VCaP (cell line): ENCODE measurements at regions not wholly inside any gene's neighbourhood (a gene's known extent, or its start where the extent isn't known, plus 50 kb on each side); places are given as distances from the start of the nearest gene placed in this dataset.
"Not testable (repeated sequence)": the region's sequence is repeated elsewhere in the genome, so short reads cannot be mapped to it uniquely, and the experiment has no call there.

Experiments
- H3K27ac ChIP-seq: fragments of 450-650 bp; 2 replicates; pipeline ENCODE4 v1.5.1; 2017
- TF ChIP-seq, protein P1 (sequence below): fragments of 450-650 bp; conservative IDR thresholded peaks from 2 replicates; pipeline ENCODE4 v1.5.1; 2017; ENCODE audit warnings: mild to moderate bottlenecking, moderate library complexity

DNA sequence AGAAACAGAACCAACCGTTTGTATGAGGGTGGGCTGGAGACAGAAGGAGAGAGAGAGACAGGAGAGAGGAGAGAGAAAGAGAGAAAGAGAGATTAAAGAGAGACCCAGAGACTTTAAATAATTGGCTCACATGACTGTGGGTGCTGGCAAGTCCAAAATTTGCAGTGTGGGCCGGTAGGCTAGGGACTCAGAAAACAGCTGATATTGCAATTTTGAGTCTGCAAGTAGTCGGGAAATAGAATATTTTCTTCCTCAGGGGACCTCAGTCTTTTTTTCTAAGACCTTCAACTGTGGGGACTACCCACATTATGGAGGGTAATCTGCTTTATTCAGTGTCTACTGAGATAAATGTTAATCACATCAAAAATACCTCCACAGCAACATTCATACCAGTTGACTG is 1439.0 kb downstream of the CDH11 start:
- TF ChIP-seq, protein P1, sequence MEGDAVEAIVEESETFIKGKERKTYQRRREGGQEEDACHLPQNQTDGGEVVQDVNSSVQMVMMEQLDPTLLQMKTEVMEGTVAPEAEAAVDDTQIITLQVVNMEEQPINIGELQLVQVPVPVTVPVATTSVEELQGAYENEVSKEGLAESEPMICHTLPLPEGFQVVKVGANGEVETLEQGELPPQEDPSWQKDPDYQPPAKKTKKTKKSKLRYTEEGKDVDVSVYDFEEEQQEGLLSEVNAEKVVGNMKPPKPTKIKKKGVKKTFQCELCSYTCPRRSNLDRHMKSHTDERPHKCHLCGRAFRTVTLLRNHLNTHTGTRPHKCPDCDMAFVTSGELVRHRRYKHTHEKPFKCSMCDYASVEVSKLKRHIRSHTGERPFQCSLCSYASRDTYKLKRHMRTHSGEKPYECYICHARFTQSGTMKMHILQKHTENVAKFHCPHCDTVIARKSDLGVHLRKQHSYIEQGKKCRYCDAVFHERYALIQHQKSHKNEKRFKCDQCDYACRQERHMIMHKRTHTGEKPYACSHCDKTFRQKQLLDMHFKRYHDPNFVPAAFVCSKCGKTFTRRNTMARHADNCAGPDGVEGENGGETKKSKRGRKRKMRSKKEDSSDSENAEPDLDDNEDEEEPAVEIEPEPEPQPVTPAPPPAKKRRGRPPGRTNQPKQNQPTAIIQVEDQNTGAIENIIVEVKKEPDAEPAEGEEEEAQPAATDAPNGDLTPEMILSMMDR, result no peak
- H3K27ac ChIP-seq, result no peak overlapping the region

DNA sequence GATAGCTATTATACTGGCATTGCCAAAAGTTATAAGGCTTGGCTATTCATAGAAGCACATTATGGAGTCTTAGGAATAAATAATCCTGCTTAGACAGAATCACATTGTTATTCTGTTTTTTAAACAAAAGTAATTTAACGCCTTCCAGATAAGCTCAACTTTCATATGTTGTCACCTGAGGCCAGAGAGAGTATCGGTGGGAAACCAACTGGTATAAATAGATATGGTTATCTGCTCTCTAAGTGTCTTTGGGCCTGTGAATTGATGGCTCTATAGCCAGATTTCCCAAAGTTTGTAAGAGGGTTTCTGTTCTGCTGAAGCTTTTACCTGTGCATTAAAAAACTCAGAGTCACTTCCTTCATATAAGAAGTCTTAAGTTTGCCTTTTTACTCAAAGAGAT is 1449.4 kb downstream of the CDH11 start:
- H3K27ac ChIP-seq, result no peak overlapping the region
- TF ChIP-seq, protein P1, result no peak

DNA sequence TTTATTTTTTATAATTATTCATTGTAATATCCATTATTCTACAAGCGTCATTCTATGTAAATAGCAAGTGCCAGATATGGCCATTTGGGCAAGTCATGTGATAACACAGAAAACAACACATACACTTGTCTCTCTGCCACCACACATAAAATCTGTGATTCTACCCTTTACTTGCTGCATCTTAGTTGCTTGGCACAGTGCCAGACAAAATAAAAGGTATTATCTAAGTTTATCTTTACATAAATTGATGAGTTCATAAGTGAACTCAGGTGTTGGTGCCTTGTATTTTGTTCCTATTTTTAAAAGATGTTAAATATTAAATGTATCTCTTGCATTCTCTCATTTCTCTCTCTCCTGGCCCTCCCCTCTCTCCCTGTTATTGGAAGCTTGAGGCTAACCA is 1458.7 kb downstream of the CDH11 start:
- TF ChIP-seq, protein P1, result no peak
- no peak overlapping the region for H3K27ac ChIP-seq

DNA sequence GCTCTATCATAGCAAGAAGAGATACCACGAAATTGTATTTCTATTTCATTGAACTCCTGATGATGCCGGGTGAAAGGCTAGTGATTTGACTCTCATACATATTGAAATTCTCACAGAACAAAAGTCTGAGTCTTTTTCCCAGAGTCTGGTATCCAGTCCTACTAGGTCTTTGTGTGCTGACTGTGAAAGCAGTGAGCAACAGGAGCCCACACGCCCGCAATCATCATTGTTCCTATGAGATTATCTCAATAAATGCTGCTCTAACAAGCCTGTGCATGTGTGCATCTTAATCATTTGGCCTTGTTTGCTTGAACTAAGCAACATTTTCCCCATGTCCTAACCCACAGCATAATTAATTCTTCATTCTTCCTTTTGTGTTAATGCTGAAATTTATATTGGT is 1466.0 kb downstream of the CDH11 start:
- H3K27ac ChIP-seq, result no peak overlapping the region

DNA sequence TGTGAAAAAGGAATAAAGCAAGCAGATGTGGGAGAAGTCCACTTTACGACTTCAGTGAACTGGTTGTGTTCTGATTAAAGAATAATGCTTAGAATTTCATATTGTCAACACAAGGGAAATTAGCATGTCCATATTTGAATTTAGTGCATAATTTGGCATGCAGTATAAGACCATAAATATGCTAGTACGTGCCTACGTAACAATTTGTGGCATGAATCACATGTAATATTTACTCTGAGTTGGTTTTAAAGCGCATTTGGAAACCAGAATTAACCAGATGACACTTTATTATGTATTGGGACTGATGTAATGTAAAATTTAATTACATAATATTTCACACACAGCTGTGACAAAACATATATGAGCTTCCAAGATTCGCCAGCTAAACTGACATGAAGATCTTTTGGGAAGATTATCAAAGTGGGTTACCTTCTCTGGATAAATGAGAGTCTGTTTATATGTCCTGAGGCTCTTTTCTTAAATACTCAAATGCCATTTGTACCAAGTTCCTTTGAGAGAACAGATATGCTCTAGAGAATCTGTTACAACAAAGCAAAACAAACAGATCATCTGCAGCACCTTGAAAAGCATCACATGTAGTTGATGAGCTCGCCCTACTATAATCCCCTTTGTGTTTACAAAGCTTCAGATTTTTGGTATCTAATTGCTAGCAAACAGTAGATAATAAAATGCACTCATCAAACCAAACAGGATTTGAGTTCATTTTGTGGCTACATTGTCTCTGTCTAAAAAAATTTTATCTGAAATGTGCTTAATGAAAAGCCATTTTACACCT is 1468.6 kb downstream of the CDH11 start:
- TF ChIP-seq, protein P1, result no peak
- no peak overlapping the region for H3K27ac ChIP-seq

More for the DNA sequence above, 1466.0 kb downstream of the CDH11 start:
- TF ChIP-seq, protein P1, result no peak

DNA sequence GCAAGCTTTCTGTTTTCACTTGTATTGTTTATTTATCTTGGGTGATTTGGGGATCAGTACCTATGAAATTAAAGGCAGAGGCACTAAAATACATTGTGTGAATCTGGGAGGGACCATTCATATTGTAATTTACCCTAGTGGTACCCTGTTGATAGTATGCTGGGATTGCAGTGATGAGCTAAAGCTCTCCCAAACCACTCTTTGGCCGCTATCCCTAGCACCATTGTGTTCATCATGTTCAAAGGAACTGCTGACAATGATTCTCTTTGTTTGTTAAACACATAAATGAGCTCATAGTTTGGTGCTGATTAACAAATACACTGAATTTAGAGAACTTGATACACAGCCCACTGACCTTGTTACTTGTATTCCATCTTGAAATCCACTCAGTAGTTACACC is 1469.8 kb downstream of the CDH11 start:
- TF ChIP-seq, protein P1, result no peak

DNA sequence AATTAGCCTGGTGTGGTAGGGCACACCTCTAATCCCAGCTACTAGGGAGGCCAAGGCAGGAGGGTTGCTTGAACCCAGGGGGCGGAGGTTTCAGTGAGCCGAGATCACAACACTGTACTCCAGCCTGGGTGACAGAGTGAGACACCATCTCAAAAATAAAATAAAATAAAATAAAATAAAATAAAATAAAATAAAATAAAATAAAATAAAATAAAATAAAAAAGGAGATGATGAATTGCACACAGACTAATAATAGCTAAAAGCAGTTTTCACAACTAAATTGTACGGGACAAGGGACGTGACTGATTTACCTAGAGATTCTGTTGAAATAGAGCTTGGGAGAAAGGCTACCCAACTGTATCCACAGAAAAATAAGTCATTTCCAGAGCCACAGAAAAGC is 1471.3 kb downstream of the CDH11 start:
- no peak overlapping the region for H3K27ac ChIP-seq
- TF ChIP-seq, protein P1, result no peak

More for the DNA sequence above, 1469.8 kb downstream of the CDH11 start:
- no peak overlapping the region for H3K27ac ChIP-seq

DNA sequence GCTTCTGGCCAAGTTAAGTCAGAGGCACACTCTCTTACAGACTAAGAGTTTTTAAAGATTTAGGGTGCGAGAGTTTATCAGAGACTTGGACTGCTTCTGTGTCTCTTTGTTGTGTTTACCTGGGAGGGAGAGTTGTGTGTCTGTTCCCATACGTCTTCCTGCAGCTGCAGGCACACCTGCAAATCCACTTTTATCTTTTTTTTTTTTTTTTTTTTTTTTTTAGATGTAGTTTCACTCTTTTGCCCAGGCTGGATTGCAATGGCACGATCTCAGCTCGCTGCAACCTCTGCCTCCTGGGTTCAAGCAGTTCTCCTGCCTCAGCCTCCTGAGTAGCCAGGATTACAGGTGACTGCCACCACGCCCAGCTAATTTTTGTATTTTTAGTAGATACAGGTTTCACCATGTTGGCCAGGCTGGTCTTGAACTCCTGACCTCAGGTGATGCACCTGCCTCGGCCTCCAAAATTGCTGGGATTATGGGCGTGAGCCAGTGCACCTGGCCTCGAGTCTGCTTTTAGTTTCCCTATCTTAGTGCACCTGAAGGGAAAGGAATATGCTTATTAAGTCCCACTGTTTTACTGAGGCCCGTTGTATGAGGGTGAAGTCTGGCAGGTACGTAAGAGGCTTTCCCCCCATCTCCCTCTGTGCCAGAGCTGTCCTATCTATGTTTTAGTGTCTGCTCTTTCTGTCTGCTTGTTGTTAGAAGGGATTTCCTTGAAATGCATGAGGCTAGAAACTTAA is 1488.0 kb downstream of the CDH11 start:
- H3K27ac ChIP-seq, result not testable (repeated sequence)
